HG03378 (cell line): ENCODE measurements at regions not wholly inside any gene's neighbourhood (a gene's known extent, or its start where the extent isn't known, plus 50 kb on each side); places are given as distances from the start of the nearest gene placed in this dataset.
"Not testable (repeated sequence)": the region's sequence is repeated elsewhere in the genome, so short reads cannot be mapped to it uniquely, and the experiment has no call there.

ENCODE experiments used
- ATAC-seq: cut with Tn5 transposase; IDR thresholded peaks from one replicate; pipeline ENCODE4 v1.9.1; 2021; ENCODE audit warnings: mild to moderate bottlenecking, moderate library complexity; ENCODE audit not compliant: unreplicated experiment

DNA sequence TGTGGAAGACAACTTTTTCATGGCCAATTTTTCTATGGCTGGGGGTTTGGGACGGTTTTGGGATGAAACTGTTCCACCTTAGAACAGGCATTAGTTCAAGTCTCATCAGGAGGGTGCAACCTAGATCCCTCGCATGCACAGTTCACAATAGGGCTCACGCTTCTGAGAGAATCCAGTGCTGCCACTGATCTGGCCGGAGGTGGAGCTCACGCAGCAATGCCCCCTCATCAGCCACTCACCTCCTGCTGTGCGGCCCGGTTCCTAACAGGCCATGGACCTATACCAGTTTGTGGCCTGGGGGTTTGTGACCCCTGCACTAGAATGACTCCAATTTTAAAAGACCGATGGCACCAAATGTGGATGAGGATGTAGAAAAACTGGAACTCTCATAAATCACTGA lies 127.2 kb upstream of the IER5L start:
- no peak for ATAC-seq

DNA sequence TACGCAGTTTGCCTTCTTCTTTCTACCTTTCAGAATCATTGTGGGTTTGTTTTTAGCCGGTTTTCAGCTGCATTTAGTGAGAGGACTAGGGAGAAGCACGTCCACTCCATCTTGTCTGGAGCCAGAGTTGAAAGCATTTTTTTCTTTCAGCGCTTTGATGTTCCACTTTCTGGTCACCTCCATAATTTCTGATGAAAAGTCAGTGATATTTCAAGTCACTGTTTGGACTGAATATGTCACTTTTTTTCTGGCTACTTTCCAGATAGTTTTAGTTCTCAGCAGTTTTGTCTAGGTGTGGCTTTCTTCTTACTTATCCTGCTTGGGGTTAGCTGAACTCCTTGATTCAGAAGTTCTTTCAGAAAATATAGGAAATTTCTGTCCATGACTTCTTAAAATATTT lies 123.9 kb upstream of the IER5L start:
- no peak for ATAC-seq

DNA sequence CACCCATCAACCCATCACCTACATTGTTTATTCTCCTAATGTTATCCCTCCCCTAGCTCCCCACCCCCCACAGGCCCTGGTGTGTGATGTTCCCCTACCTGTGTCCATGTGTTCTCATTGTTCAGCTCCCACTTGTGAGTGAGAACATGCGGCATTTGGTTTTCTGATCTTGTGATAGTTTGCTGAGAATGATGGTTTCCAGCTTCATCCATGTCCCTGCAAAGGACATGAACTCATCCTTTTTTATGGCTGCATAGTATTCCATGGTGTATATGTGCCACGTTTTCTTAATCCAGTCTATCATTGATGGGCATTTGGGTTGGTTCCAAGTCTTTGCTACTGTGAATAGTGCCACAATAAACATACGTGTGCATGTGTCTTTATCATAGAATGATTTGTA lies 118.1 kb upstream of the IER5L start:
- not testable (repeated sequence) for ATAC-seq

DNA sequence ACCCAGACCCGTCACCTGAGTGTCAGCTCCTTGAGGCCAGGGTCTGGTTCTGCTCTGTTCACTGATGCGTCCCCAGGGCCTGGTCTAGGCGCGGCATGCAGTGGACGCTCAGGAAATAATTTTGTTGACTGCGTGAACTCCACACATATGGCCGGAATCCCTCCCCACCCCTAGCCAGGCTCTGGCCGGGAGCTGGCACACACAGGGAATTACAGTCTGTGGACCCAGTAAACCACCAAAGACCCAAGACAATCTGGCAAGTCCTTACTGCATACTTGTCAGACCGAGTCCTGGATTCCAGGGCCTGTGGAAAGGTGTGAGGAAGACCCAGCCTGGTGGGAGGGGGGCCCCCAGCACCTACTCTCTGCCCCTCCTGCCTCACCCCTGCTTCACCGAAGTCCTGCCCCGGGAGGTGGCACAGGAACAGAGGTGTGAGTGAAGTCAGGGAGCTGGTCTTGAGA lies 113.0 kb upstream of the IER5L start:
- no peak for ATAC-seq

DNA sequence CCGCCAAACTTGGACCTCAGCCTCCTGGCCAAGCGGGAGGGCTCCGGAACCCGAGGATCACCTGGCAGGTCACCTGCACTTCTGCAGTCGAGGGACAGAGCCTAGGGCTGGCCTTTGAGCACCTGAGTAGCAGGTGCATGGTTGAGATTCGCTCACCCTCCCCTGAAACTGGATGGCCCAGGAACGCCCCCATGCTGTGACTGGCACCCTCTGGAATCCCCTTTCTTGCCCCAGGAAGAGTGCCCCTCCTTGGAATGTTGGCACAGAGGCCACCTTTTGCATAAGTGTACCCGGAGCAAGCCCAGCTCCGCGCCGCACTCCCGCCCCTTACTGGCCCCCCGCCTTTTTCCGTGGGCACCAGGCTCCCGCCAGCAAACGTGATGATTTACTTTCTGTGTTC lies 112.5 kb upstream of the IER5L start:
- no peak for ATAC-seq

DNA sequence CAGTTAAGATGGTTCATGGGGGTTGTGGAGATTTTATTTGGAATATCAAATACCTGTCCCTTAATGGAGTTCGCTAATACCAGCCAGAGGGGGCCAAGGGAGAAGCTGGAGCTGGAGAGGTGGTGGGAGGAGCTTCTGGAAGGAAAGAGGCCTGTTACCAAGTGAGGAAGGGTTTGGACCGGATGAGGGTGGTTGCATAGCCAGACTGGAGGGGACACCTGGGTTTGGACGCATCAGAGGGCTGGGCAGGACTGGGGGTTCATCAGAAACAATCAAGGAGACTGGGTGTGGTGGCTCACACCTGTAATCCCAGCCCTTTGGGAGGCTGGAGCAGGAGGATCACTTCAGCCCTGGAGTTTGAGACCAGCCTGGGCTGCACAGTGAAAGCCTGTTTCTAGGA lies 111.8 kb upstream of the IER5L start:
- ATAC-seq: no peak

DNA sequence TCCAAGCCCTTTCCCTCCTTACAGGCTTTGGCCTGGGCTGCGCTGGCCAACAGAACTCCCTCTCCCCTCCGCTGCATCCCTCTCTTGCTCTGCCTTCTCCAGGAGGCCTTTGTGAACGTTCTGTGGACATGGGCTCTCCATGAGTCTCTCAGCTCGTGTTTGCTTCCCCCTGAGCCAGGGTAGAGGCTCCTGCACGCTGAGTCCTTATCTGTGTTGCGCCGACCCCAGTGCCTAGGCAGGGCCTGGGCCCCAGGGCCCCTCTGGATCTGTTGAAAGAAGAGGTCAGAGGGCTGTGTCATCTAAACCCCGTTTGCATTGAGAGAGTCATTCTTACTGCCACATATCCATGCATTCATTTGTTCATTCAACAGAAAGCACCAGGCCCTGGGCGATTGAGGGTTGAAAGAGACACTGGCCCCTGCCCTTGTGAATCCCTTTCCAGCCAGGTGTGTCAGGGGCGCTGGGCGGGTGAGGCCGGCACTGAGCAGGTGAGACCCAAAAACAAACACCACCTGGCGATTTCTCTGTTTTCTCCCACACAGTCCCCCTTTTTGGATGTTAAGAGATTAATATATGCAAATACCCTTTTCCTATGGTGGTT lies 111.2 kb upstream of the IER5L start:
- no peak for ATAC-seq

DNA sequence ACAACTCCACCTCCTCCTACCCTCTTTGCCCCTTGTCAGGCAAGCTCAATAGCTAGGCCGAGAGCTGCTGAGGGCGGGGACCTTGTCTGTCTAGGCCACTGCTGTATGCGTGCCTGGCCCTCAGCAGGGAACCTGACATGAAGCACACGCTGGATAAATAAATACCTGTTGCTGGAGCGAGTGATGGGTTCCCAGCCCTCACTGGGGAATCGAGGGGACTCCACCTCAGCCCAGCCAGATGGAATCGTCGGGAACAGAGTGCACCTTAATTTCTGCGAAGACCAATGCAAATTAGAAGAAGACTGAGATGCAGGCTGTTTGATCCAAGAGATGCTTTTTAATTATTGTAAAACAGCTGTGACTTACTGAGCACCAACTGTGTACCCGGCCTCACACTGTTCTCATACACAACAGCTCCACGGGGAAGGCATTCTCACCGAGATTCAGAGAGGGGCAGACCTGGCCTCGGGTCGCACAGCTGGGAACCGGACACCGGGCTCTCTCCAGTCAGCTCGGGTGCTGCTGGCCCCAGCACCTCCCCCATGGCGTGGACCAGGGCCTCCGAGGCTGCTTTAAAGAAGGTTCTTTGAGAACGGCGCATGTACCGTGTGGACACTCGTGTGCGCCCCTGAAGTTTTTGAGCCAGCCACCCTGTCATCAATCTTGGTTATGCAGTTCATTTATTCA lies 109.7 kb upstream of the IER5L start:
- no peak for ATAC-seq

DNA sequence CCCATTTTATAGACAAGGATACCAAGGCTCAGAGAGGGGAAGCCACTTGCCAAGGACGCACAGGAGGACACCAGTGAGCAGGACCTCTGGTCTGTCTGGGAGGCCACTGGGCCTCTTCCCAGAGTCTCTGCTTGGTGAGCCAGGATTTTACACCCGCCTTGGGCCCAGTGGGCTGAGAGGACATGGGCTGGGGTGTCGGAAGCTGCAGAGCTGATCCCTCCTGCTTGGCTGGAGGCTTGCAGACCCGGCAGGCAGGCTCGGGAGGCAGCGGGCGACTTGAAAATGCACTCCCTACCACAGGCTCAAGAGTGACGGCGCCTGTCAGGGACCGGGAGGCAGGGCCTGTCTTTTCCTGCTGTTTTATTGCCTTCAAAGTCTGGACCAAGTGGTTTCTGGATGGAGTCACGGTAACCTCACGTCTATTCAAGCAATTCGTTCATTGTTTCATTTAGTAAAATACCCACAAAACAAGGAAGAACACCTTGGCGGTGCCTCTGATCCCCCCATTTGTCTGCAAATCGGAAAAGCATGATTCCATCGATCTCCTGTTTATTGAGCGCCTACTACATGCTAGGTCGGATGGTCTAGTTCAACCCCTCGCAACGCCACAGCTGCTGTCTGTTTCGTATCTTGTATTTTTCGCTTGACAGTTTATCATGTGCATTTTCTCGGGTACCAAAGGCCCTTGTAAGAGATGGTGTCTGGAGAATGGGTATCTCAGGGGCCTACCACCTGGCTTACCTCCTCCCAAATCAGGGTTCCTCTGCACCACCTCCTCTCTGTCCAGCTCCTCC lies 108.1 kb upstream of the IER5L start:
- ATAC-seq: no peak

DNA sequence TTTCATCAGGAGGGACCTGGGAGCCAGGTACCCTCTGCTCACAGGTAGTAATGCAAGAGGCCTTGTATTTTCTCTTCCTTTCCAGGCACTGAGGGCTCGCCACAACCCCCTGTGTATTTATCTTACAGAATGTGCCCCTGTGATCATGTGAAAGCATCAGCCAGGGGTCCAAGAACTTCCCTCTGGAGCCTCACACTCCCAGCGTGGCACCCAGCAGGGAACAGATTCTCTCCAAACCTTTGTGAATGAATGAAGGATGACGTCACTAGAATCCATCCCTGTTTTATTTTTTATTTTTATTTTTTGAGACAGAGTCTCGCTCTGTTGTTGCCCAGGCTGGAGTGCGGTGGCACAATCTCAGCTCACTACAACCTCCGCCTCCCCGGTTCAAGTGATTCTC lies 107.3 kb upstream of the IER5L start:
- no peak for ATAC-seq

DNA sequence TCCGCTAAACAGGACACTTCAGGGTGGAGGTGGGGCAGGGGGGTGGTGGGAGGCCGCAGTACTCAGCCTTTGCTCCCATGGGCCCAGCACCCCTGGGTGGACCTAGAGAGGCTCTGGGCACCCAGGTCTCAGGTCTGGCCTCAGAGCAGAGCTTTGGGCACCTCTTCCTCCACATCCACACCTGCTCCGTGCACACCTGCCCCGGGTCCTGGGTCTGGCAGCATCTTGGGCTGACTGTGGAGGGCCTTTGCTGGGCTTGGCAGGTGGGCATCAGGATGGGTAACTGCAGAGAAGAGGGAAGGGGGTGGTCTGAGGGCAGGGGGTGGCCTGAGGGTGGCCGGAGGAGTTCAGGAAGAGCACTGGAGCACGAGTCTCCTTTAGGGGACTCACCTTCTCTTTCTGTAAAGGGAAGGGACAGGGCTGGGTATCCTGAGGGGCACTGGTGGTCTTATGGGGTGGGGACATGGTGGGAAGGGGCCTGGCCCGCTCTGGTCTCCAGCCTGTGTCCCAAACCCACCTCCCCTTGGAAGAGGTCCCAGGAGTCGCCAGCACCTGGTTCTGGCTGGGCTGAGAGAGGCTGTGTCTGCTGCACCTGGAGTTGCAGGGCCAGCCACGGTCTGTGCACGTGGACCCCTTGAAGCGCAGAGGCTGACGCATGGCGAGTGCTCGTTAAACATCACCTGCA lies 106.7 kb upstream of the IER5L start:
- ATAC-seq: no peak

DNA sequence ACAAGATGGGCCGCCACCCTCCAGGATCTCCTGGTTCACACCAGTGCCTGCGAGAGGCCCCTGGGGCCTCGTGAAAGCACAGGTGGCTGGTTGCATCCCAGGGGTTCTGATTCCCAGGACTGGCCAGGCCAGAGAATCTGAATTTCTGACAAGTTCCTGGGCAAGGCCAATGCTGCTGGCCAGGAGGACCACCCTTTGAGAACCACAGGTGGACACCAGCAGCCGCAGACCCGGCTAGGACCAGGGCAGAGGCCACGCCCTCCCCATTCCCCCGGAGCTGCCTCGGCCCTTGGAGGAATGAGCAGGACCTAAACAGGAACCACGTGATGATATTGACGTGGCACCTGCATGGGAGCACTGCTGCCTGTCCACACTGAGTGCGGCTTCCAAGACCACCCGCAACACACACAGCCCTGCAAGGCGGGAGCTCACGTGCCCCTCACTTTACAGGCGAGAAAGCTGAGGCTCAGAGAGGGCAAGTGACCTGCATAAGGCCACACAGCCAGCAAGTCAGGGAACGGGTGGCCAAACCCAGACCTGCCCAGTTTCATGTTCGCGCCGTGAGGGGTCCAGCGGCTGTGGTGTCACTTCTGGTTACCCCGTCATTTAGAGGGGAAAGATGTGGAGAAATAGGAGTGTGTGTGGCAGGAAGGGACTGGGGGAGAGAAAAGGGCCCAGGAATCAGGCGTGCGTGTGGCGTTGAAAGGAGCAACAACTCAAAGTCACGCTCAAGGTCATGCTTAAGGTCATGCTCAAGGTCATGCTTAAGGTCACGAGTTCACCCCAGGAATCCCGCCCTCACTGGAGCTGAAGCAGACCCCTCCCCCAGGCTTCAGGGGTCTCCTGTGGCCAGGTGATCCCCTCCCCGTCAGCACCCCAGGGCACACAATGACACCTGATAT lies 105.9 kb upstream of the IER5L start:
- no peak for ATAC-seq

DNA sequence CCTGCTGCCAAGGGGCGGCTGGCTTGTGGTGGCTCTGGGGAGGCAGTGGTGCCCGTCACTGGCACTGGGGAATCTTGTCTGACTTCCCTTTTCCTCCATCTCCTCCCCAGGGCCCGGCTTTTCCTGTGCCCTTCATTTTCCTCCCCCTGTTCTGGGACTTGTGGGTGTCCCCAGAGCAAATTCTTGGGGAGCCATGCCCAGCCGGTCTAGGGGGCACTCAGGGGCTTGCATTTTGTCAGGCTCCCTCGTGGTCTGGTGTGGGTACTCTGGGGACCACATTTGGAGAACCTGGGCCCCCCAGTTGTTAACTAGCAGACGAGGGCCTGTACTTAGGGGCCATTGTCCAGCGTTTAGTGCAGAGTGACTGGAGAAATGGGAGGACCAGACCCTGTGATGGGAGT lies 105.2 kb upstream of the IER5L start:
- no peak for ATAC-seq

DNA sequence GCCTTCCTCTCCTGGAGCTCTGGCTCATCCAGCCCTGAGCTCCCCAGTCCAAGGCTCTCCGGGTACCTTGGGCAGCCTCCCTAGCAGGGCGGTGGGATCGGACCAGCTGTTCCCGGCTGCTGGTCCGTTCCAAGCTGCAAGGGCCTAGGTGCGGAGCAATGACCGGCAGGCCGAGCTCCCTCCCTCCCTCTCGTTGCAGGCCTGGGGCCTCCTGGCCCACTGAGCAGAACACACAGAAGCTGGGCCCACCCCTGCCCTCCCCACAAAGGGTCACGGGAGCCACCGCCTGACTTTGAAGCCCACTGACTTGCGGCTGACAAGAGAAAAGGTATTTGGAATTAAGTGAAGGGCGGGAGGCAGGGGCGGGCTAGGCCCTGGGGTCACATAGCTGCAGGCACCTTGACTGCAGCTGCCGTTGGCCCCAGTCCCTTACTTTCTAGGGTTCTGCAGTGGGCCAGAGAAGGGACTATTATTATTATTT lies 104.7 kb upstream of the IER5L start:
- no peak for ATAC-seq

DNA sequence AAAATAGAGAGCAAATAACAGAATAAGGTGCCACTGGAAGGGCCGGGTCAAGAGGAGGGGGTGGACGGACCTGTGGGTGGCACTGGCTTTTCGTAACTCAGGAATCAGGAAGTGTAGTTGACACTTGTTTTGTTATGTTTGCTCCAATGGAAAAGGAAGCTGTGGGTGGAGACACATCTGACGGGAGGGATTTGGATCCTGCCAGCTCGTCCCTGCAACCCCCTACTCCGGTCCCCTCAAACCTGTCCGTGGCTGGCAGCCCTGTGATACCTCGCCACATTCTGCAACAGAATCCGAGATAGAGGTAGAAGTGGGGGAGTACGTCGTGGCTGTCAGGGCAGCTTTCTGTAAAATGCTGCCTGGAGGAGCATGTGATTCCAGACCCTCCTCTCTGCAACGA lies 104.2 kb upstream of the IER5L start:
- ATAC-seq: no peak

DNA sequence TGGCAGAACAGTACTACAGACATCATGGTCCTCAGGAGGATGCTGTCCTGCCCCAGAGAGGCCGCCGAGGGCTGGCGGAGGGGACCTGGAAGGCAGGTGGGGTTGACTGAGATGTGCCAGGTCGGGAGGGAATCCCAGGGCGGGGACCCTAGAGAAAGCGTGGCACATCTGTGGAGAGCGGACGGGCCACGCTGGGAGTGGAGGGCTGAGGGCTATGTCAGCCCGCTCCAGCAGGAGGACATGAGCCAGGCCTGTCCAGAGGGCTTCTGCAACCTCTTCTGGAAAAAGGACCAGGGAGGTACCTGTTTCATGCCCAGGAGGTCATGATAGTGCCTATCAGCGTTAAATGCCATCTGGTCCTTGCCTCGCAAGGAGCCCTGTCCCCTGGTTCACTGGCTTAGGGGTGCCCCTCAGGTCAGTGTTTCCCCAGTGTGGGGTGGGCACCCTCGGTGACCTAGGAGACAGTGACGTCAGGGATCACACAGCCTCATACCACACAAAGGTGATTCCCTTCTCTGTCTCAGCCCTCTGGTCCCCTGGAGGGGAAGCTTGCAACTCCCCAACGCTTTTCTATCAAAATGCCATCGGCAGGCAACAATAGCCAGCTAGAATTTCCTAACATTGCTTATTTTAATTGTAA lies 103.6 kb upstream of the IER5L start:
- ATAC-seq: no peak

DNA sequence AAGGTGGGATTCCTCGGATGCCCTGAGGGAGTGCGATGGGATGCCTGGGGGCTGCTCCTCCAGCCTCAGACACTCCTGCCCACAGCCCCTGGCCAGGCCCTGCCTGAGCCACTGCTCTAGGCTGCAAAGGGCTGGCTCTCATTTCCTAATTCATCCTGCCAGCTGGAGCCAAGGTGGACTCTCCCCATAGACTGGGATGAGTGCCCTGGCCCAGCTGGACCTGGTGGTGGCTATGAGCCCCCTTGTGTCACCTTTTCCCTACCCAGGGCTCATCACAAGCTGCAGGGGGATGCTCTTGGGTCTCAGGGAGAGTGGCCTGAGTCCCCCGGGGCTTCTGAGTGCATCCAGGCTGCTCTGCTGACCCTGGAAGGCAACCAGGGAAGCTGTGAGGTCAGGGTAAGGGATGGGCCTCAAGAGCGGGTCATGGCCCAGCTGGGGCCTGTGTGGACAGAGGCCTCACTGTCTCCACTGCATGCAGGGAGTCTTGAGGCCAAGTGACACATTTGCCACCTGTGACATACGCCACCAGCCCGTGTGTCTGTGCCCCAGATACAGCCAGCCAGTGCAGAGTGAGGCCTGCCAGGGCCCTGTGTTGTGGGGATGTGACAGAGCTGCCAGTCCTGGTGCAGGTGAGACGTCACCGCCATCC lies 102.7 kb upstream of the IER5L start:
- ATAC-seq: no peak

DNA sequence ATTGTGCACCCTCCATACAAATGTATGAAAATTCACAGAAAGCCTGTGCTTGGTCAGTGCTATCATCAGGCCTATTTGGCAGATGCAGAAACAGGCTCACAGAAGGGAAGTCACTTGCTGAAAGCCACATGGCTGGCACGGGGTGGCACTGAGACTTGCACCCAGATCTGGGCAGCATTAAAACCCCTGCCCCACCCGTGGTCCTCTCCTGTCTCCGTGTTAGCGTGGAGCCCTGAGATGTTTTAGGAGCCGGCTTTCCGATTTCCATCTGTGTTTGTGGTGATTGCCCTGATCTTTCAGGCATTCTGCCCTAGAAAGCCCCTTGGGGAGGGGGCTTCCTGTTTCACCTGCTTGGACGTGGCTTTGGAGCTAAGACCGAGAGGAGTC lies 102.2 kb upstream of the IER5L start:
- no peak for ATAC-seq
